H9 (cell line): ENCODE measurements at regions not wholly inside any gene's neighbourhood (a gene's known extent, or its start where the extent isn't known, plus 50 kb on each side); places are given as distances from the start of the nearest gene placed in this dataset.

Experiments used
- DNase-seq: peaks from one replicate; pipeline ENCODE4 v3.0.0-alpha.2; 2017
- H2AFZ ChIP-seq: one replicate; pipeline ENCODE4 v1.6.1; 2013; ENCODE audit warnings: mild to moderate bottlenecking, low read length, control low read depth, moderate library complexity
- H2AK5ac ChIP-seq: 2 replicates; pipeline ENCODE4 v1.6.1; 2013; ENCODE audit warnings: low read length, control low read depth, mixed read lengths; ENCODE audit not compliant: insufficient read length
- H2BK120ac ChIP-seq: one replicate; pipeline ENCODE4 v1.6.1; 2013; ENCODE audit warnings: low read depth, mild to moderate bottlenecking, low read length, control low read depth, inconsistent platforms; ENCODE audit not compliant: poor library complexity, severe bottlenecking
- H2BK12ac ChIP-seq: 2 replicates; pipeline ENCODE4 v1.6.1; 2013; ENCODE audit warnings: low read length, control low read depth, mixed read lengths, low read depth; ENCODE audit not compliant: insufficient read length
- H2BK15ac ChIP-seq: 2 replicates; pipeline ENCODE4 v1.6.1; 2013; ENCODE audit warnings: low read depth, low read length, control low read depth
- H2BK20ac ChIP-seq: one replicate; pipeline ENCODE4 v1.6.1; 2013; ENCODE audit warnings: low read depth, mild to moderate bottlenecking, low read length, control low read depth, inconsistent platforms; ENCODE audit not compliant: poor library complexity, severe bottlenecking
- H2BK5ac ChIP-seq: 2 replicates; pipeline ENCODE4 v1.6.1; 2013; ENCODE audit warnings: low read length, control low read depth, mixed read lengths; ENCODE audit not compliant: insufficient read length
- H3K14ac ChIP-seq: 2 replicates; pipeline ENCODE4 v1.6.1; 2013; ENCODE audit warnings: low read length, control low read depth; ENCODE audit not compliant: insufficient read depth
- H3K18ac ChIP-seq: 2 replicates; pipeline ENCODE4 v1.6.1; 2013; ENCODE audit warnings: low read depth, mild to moderate bottlenecking, mixed read lengths, low read length, control low read depth; ENCODE audit not compliant: insufficient read length
- H3K23ac ChIP-seq: 2 replicates; pipeline ENCODE4 v1.6.1; 2013; ENCODE audit warnings: low read length, control low read depth, mixed read lengths, low read depth; ENCODE audit not compliant: insufficient read length
- H3K23me2 ChIP-seq: 2 replicates; pipeline ENCODE4 v1.6.1; 2013; ENCODE audit warnings: low read depth, mild to moderate bottlenecking, mixed read lengths, low read length, control low read depth; ENCODE audit not compliant: insufficient read length, poor library complexity, severe bottlenecking
- H3K27ac ChIP-seq: 2 replicates; pipeline ENCODE4 v1.5.1; 2013; ENCODE audit warnings: low read length, control low read depth, mixed read lengths, low read depth; ENCODE audit not compliant: insufficient read length
- H3K27me3 ChIP-seq: 2 replicates; pipeline ENCODE4 v1.6.1; 2013; ENCODE audit warnings: low read length, control low read depth, inconsistent platforms; ENCODE audit not compliant: insufficient read depth
- H3K4ac ChIP-seq: 2 replicates; pipeline ENCODE4 v1.6.1; 2013; ENCODE audit warnings: low read depth, mild to moderate bottlenecking, control low read depth, inconsistent platforms, low read length, moderate library complexity
- H3K4me1 ChIP-seq: 2 replicates; pipeline ENCODE4 v1.6.1; 2013; ENCODE audit warnings: low read length, control low read depth, inconsistent platforms; ENCODE audit not compliant: insufficient read depth
- H3K4me2 ChIP-seq: 2 replicates; pipeline ENCODE4 v1.6.1; 2013; ENCODE audit warnings: low read length, control low read depth, mixed read lengths; ENCODE audit not compliant: insufficient read length, insufficient read depth
- H3K56ac ChIP-seq: 2 replicates; pipeline ENCODE4 v1.6.1; 2013; ENCODE audit warnings: low read depth, mild to moderate bottlenecking, mixed read lengths, low read length, control low read depth; ENCODE audit not compliant: insufficient read length
- H3K79me1 ChIP-seq: 2 replicates; pipeline ENCODE4 v1.6.1; 2013; ENCODE audit warnings: low read depth, mild to moderate bottlenecking, moderate library complexity, low read length, control low read depth, inconsistent platforms; ENCODE audit not compliant: insufficient read depth, poor library complexity, severe bottlenecking
- H3K79me2 ChIP-seq: 2 replicates; pipeline ENCODE4 v1.6.1; 2013; ENCODE audit warnings: low read length, control low read depth, inconsistent platforms; ENCODE audit not compliant: insufficient read depth
- H3K9ac ChIP-seq: 2 replicates; pipeline ENCODE4 v1.6.1; 2013; ENCODE audit warnings: low read length, control low read depth, mixed read lengths; ENCODE audit not compliant: insufficient read length; ENCODE audit errors: extremely low read depth
- H3K9me3 ChIP-seq: one replicate; pipeline ENCODE4 v1.6.1; 2013; ENCODE audit warnings: low read depth, low read length, inconsistent platforms; ENCODE audit not compliant: control insufficient read depth
- H3T11ph ChIP-seq: one replicate; pipeline ENCODE4 v1.6.1; 2013; ENCODE audit warnings: mild to moderate bottlenecking, low read length, control low read depth, inconsistent platforms
- H4K20me1 ChIP-seq: one replicate; pipeline ENCODE4 v1.6.1; 2013; ENCODE audit not compliant: control insufficient read depth, insufficient read length, insufficient read depth
- H4K5ac ChIP-seq: 2 replicates; pipeline ENCODE4 v1.6.1; 2013; ENCODE audit warnings: low read depth, mild to moderate bottlenecking, mixed read lengths, low read length, control low read depth; ENCODE audit not compliant: insufficient read length
- H4K8ac ChIP-seq: replicated peaks from 2 replicates; pipeline ENCODE4 v1.6.1; 2013; ENCODE audit warnings: low read length, control low read depth, mixed read lengths, low read depth; ENCODE audit not compliant: insufficient read length
- H4K91ac ChIP-seq: 2 replicates; pipeline ENCODE4 v1.6.1; 2013; ENCODE audit warnings: low read depth, mild to moderate bottlenecking, moderate library complexity, mixed read lengths, low read length, control low read depth; ENCODE audit not compliant: insufficient read length
- H3K27ac Mint-ChIP-seq, 3 experiments: 2 replicates in 2 of 3; 3 replicates in 1 of 3; pipeline ENCODE4 v1.8.0; 2020 to 2021; ENCODE audit warnings: mixed read lengths in 3 of 3, mild to moderate bottlenecking in 1 of 3, moderate library complexity in 1 of 3
- H3K27me3 Mint-ChIP-seq: 2 replicates; pipeline ENCODE4 v1.8.0; 2021; ENCODE audit warnings: low read depth, mild to moderate bottlenecking, moderate library complexity, mixed read lengths
- H3K36me3 Mint-ChIP-seq, 3 experiments: 2 replicates in 2 of 3; 3 replicates in 1 of 3; pipeline ENCODE4 v1.8.0; 2020 to 2021; ENCODE audit warnings: low read depth in 3 of 3, mixed read lengths in 3 of 3; ENCODE audit not compliant: insufficient read depth in 1 of 3
- H3K4me1 Mint-ChIP-seq, 2 experiments: 2 replicates each; pipeline ENCODE4 v1.8.0; 2020; ENCODE audit warnings: mixed read lengths in 2 of 2
- H3K4me3 Mint-ChIP-seq, 2 experiments: 2 replicates in 1 of 2; 3 replicates in 1 of 2; pipeline ENCODE4 v1.8.0; 2020 to 2021; ENCODE audit warnings: mild to moderate bottlenecking in 2 of 2, mixed read lengths in 2 of 2, moderate library complexity in 1 of 2
- H3K9me3 Mint-ChIP-seq, 2 experiments: 2 replicates in 1 of 2; 3 replicates in 1 of 2; pipeline ENCODE4 v1.8.0; 2020; ENCODE audit warnings: mild to moderate bottlenecking in 2 of 2, mixed read lengths in 2 of 2, moderate library complexity in 1 of 2
- WGBS: extraction: QIAGEN DNeasy Blood & Tissue Kit; methylation state at CpG from one replicate; pipeline ENCODE4 v1.1.7; 2013; ENCODE audit warnings: missing lambda C conversion rate, low lambda C conversion rate, mixed read lengths; ENCODE audit not compliant: insufficient read length; ENCODE audit errors: extremely low coverage; 5-methylcytosine and 5-hydroxymethylcytosine counted together
- TF ChIP-seq, protein P1 (sequence below): fragments of 200-600 bp; sonication (generic); conservative IDR thresholded peaks from 3 replicates; pipeline ENCODE4 v1.8.0; 2021; ENCODE audit warnings: antibody characterized with exemption, mild to moderate bottlenecking

GRCh38 chr6:2552526-2553154 is 198.1 kb downstream of the MYLK4 start:
- H2BK15ac ChIP-seq: no peak overlapping the region
- no peak overlapping the region for H3K14ac ChIP-seq
- H3K27ac Mint-ChIP-seq: no peak overlapping the region
- H3K9me3 ChIP-seq: peaks cover 9% of the 10 kb centered on the region
- H3K4me1 Mint-ChIP-seq: peaks cover 3 to 7% of the 10 kb centered on the region in 2 experiments; a peak in 3 of 4 replicates
- H3K27ac ChIP-seq: no peak overlapping the region
- H4K20me1 ChIP-seq: no peaks in the 10 kb centered on the region
- no peaks in the 10 kb centered on the region for H3K4me1 ChIP-seq
- no peak overlapping the region for H3T11ph ChIP-seq
- H3K79me2 ChIP-seq: no peaks in the 10 kb centered on the region
- no peak overlapping the region for H3K23ac ChIP-seq
- H4K5ac ChIP-seq: no peak overlapping the region
- no peak overlapping the region for H2BK12ac ChIP-seq
- H3K56ac ChIP-seq: no peak overlapping the region
- H4K91ac ChIP-seq: no peak overlapping the region
- H3K79me1 ChIP-seq: no peaks in the 10 kb centered on the region
- no peak for DNase-seq
- peaks cover 7 to 8% of the 10 kb centered on the region in 2 experiments for H3K9me3 Mint-ChIP-seq
- H3K4me3 Mint-ChIP-seq: no peak overlapping the region
- no peak overlapping the region for H2AK5ac ChIP-seq
- H3K4me2 ChIP-seq: no peak overlapping the region
- no peak overlapping the region for H3K4ac ChIP-seq
- WGBS: no CpG with 5 or more reads among the region's 10 CpGs
- no peak overlapping the region for H3K9ac ChIP-seq
- H4K8ac ChIP-seq: no peak overlapping the region
- no peaks in the 10 kb centered on the region for H3K27me3 Mint-ChIP-seq
- H3K23me2 ChIP-seq: no peaks in the 10 kb centered on the region
- TF ChIP-seq, protein P1, sequence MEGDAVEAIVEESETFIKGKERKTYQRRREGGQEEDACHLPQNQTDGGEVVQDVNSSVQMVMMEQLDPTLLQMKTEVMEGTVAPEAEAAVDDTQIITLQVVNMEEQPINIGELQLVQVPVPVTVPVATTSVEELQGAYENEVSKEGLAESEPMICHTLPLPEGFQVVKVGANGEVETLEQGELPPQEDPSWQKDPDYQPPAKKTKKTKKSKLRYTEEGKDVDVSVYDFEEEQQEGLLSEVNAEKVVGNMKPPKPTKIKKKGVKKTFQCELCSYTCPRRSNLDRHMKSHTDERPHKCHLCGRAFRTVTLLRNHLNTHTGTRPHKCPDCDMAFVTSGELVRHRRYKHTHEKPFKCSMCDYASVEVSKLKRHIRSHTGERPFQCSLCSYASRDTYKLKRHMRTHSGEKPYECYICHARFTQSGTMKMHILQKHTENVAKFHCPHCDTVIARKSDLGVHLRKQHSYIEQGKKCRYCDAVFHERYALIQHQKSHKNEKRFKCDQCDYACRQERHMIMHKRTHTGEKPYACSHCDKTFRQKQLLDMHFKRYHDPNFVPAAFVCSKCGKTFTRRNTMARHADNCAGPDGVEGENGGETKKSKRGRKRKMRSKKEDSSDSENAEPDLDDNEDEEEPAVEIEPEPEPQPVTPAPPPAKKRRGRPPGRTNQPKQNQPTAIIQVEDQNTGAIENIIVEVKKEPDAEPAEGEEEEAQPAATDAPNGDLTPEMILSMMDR: no peak
- no peak overlapping the region for H2AFZ ChIP-seq
- no peak overlapping the region for H2BK5ac ChIP-seq
- no peaks in the 10 kb centered on the region for H3K27me3 ChIP-seq
- H3K18ac ChIP-seq: no peak overlapping the region
- no peak overlapping the region for H2BK20ac ChIP-seq
- no peak overlapping the region for H2BK120ac ChIP-seq
- H3K36me3 Mint-ChIP-seq: peaks cover 0 to 5% (median 3%) of the 10 kb centered on the region in 3 experiments; a peak in 2 of 7 replicates
